NCI-H2081 (cell line): ENCODE measurements at regions not wholly inside any gene's neighbourhood (a gene's known extent, or its start where the extent isn't known, plus 50 kb on each side); places are given as distances from the start of the nearest gene placed in this dataset.
"Not testable (repeated sequence)": the region's sequence is repeated elsewhere in the genome, so short reads cannot be mapped to it uniquely, and the experiment has no call there.

Source experiments
- DNase-seq, 2 experiments: peaks; one replicate each; lab custom pipeline; 2025; lab: John Stamatoyannopoulos, UW

GRCh38 chr12:60501124-60501729, 905.4 kb downstream of the SLC16A7 start:
- peak in 1 of 2 experiments; percentile 2 for DNase-seq

GRCh38 chr12:60522684-60523400, 927.0 kb downstream of the SLC16A7 start:
- peak in 1 of 2 experiments; percentile 4 for DNase-seq

GRCh38 chr12:60529261-60529660, 933.4 kb downstream of the SLC16A7 start:
- DNase-seq: no peak

- no peak for DNase-seq
These were observed 933.9 kb downstream of the SLC16A7 start for GRCh38 chr12:60529723-60530122.

GRCh38 chr12:60535363-60535762, 939.5 kb downstream of the SLC16A7 start:
- DNase-seq: no peak

GRCh38 chr12:60539592-60539991, 943.8 kb downstream of the SLC16A7 start:
- DNase-seq: no peak

GRCh38 chr12:60568914-60569313, 973.1 kb downstream of the SLC16A7 start:
- no peak for DNase-seq

- no peak for DNase-seq
These were observed 981.8 kb downstream of the SLC16A7 start for GRCh38 chr12:60577607-60578006.

- not testable (repeated sequence) for DNase-seq
These were observed 991.8 kb downstream of the SLC16A7 start for GRCh38 chr12:60587664-60588063.

GRCh38 chr12:60594035-60594711, 998.3 kb downstream of the SLC16A7 start:
- DNase-seq: no peak

- DNase-seq: no peak
These were observed 1006.8 kb downstream of the SLC16A7 start for GRCh38 chr12:60602601-60603000.

GRCh38 chr12:60603475-60603874, 1007.6 kb downstream of the SLC16A7 start:
- not testable (repeated sequence) for DNase-seq

- no peak for DNase-seq
These were observed 1020.6 kb downstream of the SLC16A7 start for GRCh38 chr12:60616400-60616799.

GRCh38 chr12:60630796-60631195, 1035.0 kb downstream of the SLC16A7 start:
- no peak for DNase-seq

GRCh38 chr12:60644076-60644475, 1048.2 kb downstream of the SLC16A7 start:
- DNase-seq: no peak

GRCh38 chr12:60666895-60667294, 1071.1 kb downstream of the SLC16A7 start:
- no peak for DNase-seq

GRCh38 chr12:60672949-60673348, 1077.1 kb downstream of the SLC16A7 start:
- DNase-seq: no peak

GRCh38 chr12:60684988-60685655, 1089.3 kb downstream of the SLC16A7 start:
- no peak for DNase-seq

GRCh38 chr12:60689137-60689536, 1093.3 kb downstream of the SLC16A7 start:
- DNase-seq: no peak

GRCh38 chr12:60693019-60693626, 1097.3 kb downstream of the SLC16A7 start:
- no peak for DNase-seq

GRCh38 chr12:60704171-60704914, 1108.5 kb downstream of the SLC16A7 start:
- DNase-seq: no peak
